Stomach (tissue), 8 donors: ENCODE measurements at regions not wholly inside any gene's neighbourhood (a gene's known extent, or its start where the extent isn't known, plus 50 kb on each side); places are given as distances from the start of the nearest gene placed in this dataset.

ENCODE experiments used
- DNase-seq, 2 donors: peaks; one replicate each; pipeline versions ENCODE4 v3.0.0 to v3.0.0-alpha.2; 2013 to 2019
- H3K27ac ChIP-seq, 5 donors: fragments of 200-600 bp in 4 of 5; sonication (generic) in 4 of 5; one replicate each; pipeline ENCODE4 v1.5.1; 2013 to 2019; ENCODE audit warnings: mild to moderate bottlenecking in 1 of 5, moderate library complexity in 1 of 5
- H3K27me3 ChIP-seq, 3 donors: fragments of 200-600 bp; sonication (generic); one replicate each; pipeline ENCODE4 v1.5.1; 2017 to 2019; ENCODE audit warnings: mixed run types in 1 of 3
- H3K36me3 ChIP-seq, 4 donors: fragments of 200-600 bp; sonication (generic); 1 replicate in 3 of 4; 2 replicates in 1 of 4; pipeline ENCODE4 v1.5.1; 2016 to 2019
- H3K4me1 ChIP-seq, 4 donors: fragments of 200-600 bp; sonication (generic); one replicate each; pipeline ENCODE4 v1.5.1; 2016 to 2019
- H3K4me3 ChIP-seq, 4 donors: fragments of 200-600 bp; sonication (generic) in 3 of 4; one replicate each; pipeline ENCODE4 v1.5.1; 2016 to 2019; ENCODE audit warnings: mild to moderate bottlenecking in 1 of 4
- H3K9me3 ChIP-seq, 4 donors: fragments of 200-600 bp; sonication (generic); one replicate each; pipeline ENCODE4 v1.5.1; 2016 to 2019
- CTCF ChIP-seq, 7 experiments: fragments of 450-650 bp in 4 of 7; fragments of 200-600 bp in 3 of 7; sonication (generic) in 3 of 7; IDR thresholded peaks; one replicate each; pipeline ENCODE4 v1.5.1; 2016 to 2019; ENCODE audit warnings: antibody characterized with exemption in 7 of 7, control low read depth in 2 of 7, mild to moderate bottlenecking in 1 of 7
- EP300 ChIP-seq: sonication (generic); formaldehyde crosslinking; IDR thresholded peaks from one replicate; pipeline ENCODE4 v1.6.1; 2017; ENCODE audit warnings: antibody characterized with exemption
- POLR2A ChIP-seq, 4 donors: fragments of 450-650 bp; IDR thresholded peaks; one replicate each; pipeline ENCODE4 v1.6.1; 2016; ENCODE audit warnings: antibody characterized with exemption in 4 of 4, control low read depth in 2 of 4, mild to moderate bottlenecking in 1 of 4, moderate library complexity in 1 of 4
- POLR2AphosphoS5 ChIP-seq, 3 donors: sonication (generic); formaldehyde crosslinking; IDR thresholded peaks; one replicate each; pipeline ENCODE4 v1.6.1; 2016; ENCODE audit warnings: antibody characterized with exemption in 3 of 3
- WGBS, 5 donors: extraction: QIAGEN DNeasy Blood & Tissue Kit in 3 of 5; methylation state at CpG; one replicate each; pipeline versions ENCODE4 v1.1.5 to v1.1.7; 2013 to 2018; 5-methylcytosine and 5-hydroxymethylcytosine counted together
- intact Hi-C: fragments of 100-400 bp; cut with DNase I; formaldehyde crosslinking; loops from one replicate; pipeline ENCODE4 v1.15.1; 2023; ENCODE audit warnings: low total_unique reads
- donor health status: healthy with polysubstance abuse.
- donor health status: Bipolar disorder and iron deficiency.
- donor health status: healthy.

- Histone ChIP-seq H3K27ac (no peak overlapping the region), H3K4me3 (no peak overlapping the region), H3K4me1 (no peaks in the 10 kb centered on the region), H3K27me3 (peaks cover 0 to 22% (median 5%) of the 10 kb centered on the region in 3 donors), H3K9me3 (peaks cover 0 to 3% (median 0%) of the 10 kb centered on the region in 4 donors), H3K36me3 (no peaks in the 10 kb centered on the region)
- no peak for DNase-seq
- TF ChIP-seq CTCF (IDR thresholded peaks at IDR 0.05) (no peak), EP300 (no peak), POLR2AphosphoS5 (IDR thresholded peaks at IDR 0.05) (no peak)
- intact Hi-C loops: no loop called here
- 60 to 68% (median 63%) methylated on average over 7 to 8 of the region's 8 CpGs for WGBS, 5 donors
Observed at GRCh38 chr1:30538993-30539867, 184.2 kb downstream of the MATN1 start.

- no peaks in the 10 kb centered on the region for H3K4me1 ChIP-seq
- no peaks in the 10 kb centered on the region for H3K36me3 ChIP-seq
- WGBS, 5 donors: 61 to 67% (median 66%) methylated on average over 12 of the region's 12 CpGs
- intact Hi-C loops: no loop called here
- H3K9me3 ChIP-seq: peaks cover 0 to 3% (median 0%) of the 10 kb centered on the region in 4 donors
- H3K27ac ChIP-seq: no peak overlapping the region
- peaks cover 0 to 20% (median 5%) of the 10 kb centered on the region in 3 donors for H3K27me3 ChIP-seq
- no peak for DNase-seq
- no peak for TF ChIP-seq POLR2AphosphoS5 (IDR thresholded peaks at IDR 0.05)
- TF ChIP-seq CTCF (IDR thresholded peaks at IDR 0.05): no peak
- H3K4me3 ChIP-seq: no peak overlapping the region
Observed at GRCh38 chr1:30538226-30538992, 185.0 kb downstream of the MATN1 start.

GRCh38 chr1:30537279-30537678 lies 186.1 kb downstream of the MATN1 start:
- Histone ChIP-seq H3K27me3 (peaks cover 0 to 16% (median 5%) of the 10 kb centered on the region in 3 donors), H3K4me1 (no peaks in the 10 kb centered on the region), H3K36me3 (no peaks in the 10 kb centered on the region), H3K9me3 (peaks cover 0 to 7% (median 1%) of the 10 kb centered on the region in 4 donors), H3K27ac (no peak overlapping the region), H3K4me3 (no peak overlapping the region)
- intact Hi-C loops: no loop called here
- WGBS, 5 donors: 49 to 75% (median 67%) methylated on average over 3 of the region's 3 CpGs
- TF ChIP-seq EP300: no peak
- TF ChIP-seq POLR2AphosphoS5 (IDR thresholded peaks at IDR 0.05): no peak
- no peak for TF ChIP-seq CTCF (IDR thresholded peaks at IDR 0.05)
- TF ChIP-seq POLR2A (IDR thresholded peaks at IDR 0.05): no peak
- DNase-seq: no peak

- Histone ChIP-seq H3K36me3 (no peaks in the 10 kb centered on the region), H3K4me1 (no peaks in the 10 kb centered on the region), H3K27ac (no peak overlapping the region), H3K4me3 (no peak overlapping the region), H3K27me3 (peaks cover 0 to 16% (median 5%) of the 10 kb centered on the region in 3 donors), H3K9me3 (peaks cover 0 to 6% (median 1%) of the 10 kb centered on the region in 4 donors)
- DNase-seq: no peak
- no peak for TF ChIP-seq EP300
- no peak for TF ChIP-seq CTCF (IDR thresholded peaks at IDR 0.05)
- intact Hi-C loops: no loop called here
- 80 to 88% (median 86%) methylated on average over 7 to 9 of the region's 9 CpGs for WGBS, 5 donors
Observed at GRCh38 chr1:30536530-30536929, 186.9 kb downstream of the MATN1 start.
